ENCODE measurements at regions not wholly inside any gene's neighbourhood (a gene's known extent, or its start where the extent isn't known, plus 50 kb on each side); places are given as distances from the start of the nearest gene placed in this dataset.

DNA sequence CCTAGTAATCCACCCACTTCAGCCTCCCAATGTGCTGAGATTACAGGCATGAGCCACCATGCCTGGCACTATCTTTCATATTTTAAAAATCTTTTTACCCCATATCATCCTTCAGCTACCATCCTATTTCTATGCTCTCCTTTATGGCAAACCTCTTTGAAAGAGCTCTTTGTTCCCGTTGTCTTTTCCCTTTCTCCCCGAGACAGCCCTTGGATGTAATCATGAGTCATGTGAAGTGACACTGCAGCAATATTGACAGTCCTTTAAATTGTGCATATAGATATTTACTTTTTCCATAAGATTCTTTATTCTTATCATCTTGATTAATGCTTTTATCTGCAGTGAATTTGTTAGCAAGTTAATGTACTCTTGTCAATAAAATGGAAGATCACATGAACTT, 286.6 kb downstream of the ANKRD7 start:
- TF ChIP-seq, protein P1, sequence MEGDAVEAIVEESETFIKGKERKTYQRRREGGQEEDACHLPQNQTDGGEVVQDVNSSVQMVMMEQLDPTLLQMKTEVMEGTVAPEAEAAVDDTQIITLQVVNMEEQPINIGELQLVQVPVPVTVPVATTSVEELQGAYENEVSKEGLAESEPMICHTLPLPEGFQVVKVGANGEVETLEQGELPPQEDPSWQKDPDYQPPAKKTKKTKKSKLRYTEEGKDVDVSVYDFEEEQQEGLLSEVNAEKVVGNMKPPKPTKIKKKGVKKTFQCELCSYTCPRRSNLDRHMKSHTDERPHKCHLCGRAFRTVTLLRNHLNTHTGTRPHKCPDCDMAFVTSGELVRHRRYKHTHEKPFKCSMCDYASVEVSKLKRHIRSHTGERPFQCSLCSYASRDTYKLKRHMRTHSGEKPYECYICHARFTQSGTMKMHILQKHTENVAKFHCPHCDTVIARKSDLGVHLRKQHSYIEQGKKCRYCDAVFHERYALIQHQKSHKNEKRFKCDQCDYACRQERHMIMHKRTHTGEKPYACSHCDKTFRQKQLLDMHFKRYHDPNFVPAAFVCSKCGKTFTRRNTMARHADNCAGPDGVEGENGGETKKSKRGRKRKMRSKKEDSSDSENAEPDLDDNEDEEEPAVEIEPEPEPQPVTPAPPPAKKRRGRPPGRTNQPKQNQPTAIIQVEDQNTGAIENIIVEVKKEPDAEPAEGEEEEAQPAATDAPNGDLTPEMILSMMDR (IDR thresholded peaks at IDR 0.05; ENCODE audit: low read depth, low read length, poor library complexity, severe bottlenecking) = no peak
- TF ChIP-seq EZH2phosphoT487 (IDR thresholded peaks at IDR 0.05; ENCODE audit: borderline replicate concordance, low read length) = no peak

All from DOHH2 (cell line).